Medulla oblongata (tissue), 1 donor: ENCODE measurements at regions not wholly inside any gene's neighbourhood (a gene's known extent, or its start where the extent isn't known, plus 50 kb on each side); places are given as distances from the start of the nearest gene placed in this dataset.

Experiments
- DNase-seq: peaks from one replicate; pipeline ENCODE4 v3.0.0-alpha.2; 2015; ENCODE audit errors: extremely low spot score

GRCh38 chr5:3321119-3321760 lies 274.4 kb upstream of the IRX1 start:
- DNase-seq, result no peak

- no peak for DNase-seq
These were observed 275.2 kb upstream of the IRX1 start for GRCh38 chr5:3320317-3320875.

- DNase-seq, result no peak
These were observed 278.4 kb upstream of the IRX1 start for GRCh38 chr5:3317051-3317795.

GRCh38 chr5:3313569-3313968 lies 282.1 kb upstream of the IRX1 start:
- DNase-seq, result no peak

GRCh38 chr5:3312299-3312698 lies 283.3 kb upstream of the IRX1 start:
- no peak for DNase-seq

GRCh38 chr5:3311433-3311832 lies 284.2 kb upstream of the IRX1 start:
- DNase-seq, result no peak

GRCh38 chr5:3310541-3311261 lies 284.9 kb upstream of the IRX1 start:
- DNase-seq, result peak; percentile 68

GRCh38 chr5:3309538-3309937 lies 286.1 kb upstream of the IRX1 start:
- DNase-seq, result no peak

- DNase-seq, result no peak
These were observed 287.5 kb upstream of the IRX1 start for GRCh38 chr5:3307982-3308621.

- DNase-seq, result no peak
These were observed 290.2 kb upstream of the IRX1 start for GRCh38 chr5:3305432-3305831.

GRCh38 chr5:3304346-3304745 lies 291.3 kb upstream of the IRX1 start:
- DNase-seq, result no peak

GRCh38 chr5:3303777-3304176 lies 291.9 kb upstream of the IRX1 start:
- DNase-seq, result no peak

GRCh38 chr5:3302228-3302627 lies 293.4 kb upstream of the IRX1 start:
- no peak for DNase-seq

GRCh38 chr5:3301306-3301705 lies 294.3 kb upstream of the IRX1 start:
- no peak for DNase-seq

- no peak for DNase-seq
These were observed 294.9 kb upstream of the IRX1 start for GRCh38 chr5:3300726-3301125.

GRCh38 chr5:3299441-3299840 lies 296.2 kb upstream of the IRX1 start:
- DNase-seq, result no peak

GRCh38 chr5:3297853-3298252 lies 297.8 kb upstream of the IRX1 start:
- no peak for DNase-seq

- DNase-seq, result no peak
These were observed 307.3 kb upstream of the IRX1 start for GRCh38 chr5:3288325-3288724.

GRCh38 chr5:3287516-3287915 lies 308.1 kb upstream of the IRX1 start:
- DNase-seq, result no peak

GRCh38 chr5:3285621-3286020 lies 310.0 kb upstream of the IRX1 start:
- DNase-seq, result no peak

- DNase-seq, result no peak
These were observed 311.1 kb upstream of the IRX1 start for GRCh38 chr5:3284506-3284905.

- no peak for DNase-seq
These were observed 312.8 kb upstream of the IRX1 start for GRCh38 chr5:3282841-3283240.
